Colonic mucosa (tissue), 4 donors: ENCODE measurements at regions not wholly inside any gene's neighbourhood (a gene's known extent, or its start where the extent isn't known, plus 50 kb on each side); places are given as distances from the start of the nearest gene placed in this dataset.

ENCODE experiments used
- DNase-seq: peaks from one replicate; pipeline ENCODE4 v3.0.0-alpha.2; 2020
- H3K27ac ChIP-seq: fragments of 200-600 bp; one replicate; pipeline ENCODE4 v1.8.0; 2021
- H3K27me3 ChIP-seq: fragments of 200-600 bp; one replicate; pipeline ENCODE4 v1.8.0; 2021
- H3K36me3 ChIP-seq: fragments of 200-600 bp; one replicate; pipeline ENCODE4 v1.8.0; 2021
- H3K4me1 ChIP-seq: fragments of 200-600 bp; one replicate; pipeline ENCODE4 v1.8.0; 2021; ENCODE audit warnings: mild to moderate bottlenecking
- H3K4me3 ChIP-seq: fragments of 200-600 bp; one replicate; pipeline ENCODE4 v1.8.0; 2021
- H3K9ac ChIP-seq, 2 donors: one replicate each; pipeline ENCODE4 v1.7.0; 2013; ENCODE audit warnings: control low read depth in 2 of 2, low read depth in 2 of 2, low read length in 2 of 2
- H3K9me3 ChIP-seq: fragments of 200-600 bp; one replicate; pipeline ENCODE4 v1.8.0; 2021
- intact Hi-C: fragments of 100-400 bp; cut with DNase I; formaldehyde crosslinking; loops from one replicate; pipeline ENCODE4 v1.14.1; 2022
- TF ChIP-seq, protein P1 (sequence below): fragments of 200-600 bp; IDR thresholded peaks from one replicate; pipeline ENCODE4 v1.8.0; 2022; ENCODE audit warnings: antibody characterized with exemption, mild to moderate bottlenecking
- donor health status: healthy.
- donor health status: DM: no; HTN: no; CAD: no.
- donor health status: DM: no; HTN: no; CAD: no.

GRCh38 chr1:96367791-96368190, 353.8 kb upstream of the PTBP2 start:
- no peak overlapping the region for H3K9ac ChIP-seq
- H3K27ac ChIP-seq = no peak overlapping the region
- no peak for DNase-seq
- intact Hi-C loops = no loop called here
- no peaks in the 10 kb centered on the region for H3K36me3 ChIP-seq
- no peaks in the 10 kb centered on the region for H3K9me3 ChIP-seq
- no peaks in the 10 kb centered on the region for H3K4me1 ChIP-seq
- TF ChIP-seq, protein P1, sequence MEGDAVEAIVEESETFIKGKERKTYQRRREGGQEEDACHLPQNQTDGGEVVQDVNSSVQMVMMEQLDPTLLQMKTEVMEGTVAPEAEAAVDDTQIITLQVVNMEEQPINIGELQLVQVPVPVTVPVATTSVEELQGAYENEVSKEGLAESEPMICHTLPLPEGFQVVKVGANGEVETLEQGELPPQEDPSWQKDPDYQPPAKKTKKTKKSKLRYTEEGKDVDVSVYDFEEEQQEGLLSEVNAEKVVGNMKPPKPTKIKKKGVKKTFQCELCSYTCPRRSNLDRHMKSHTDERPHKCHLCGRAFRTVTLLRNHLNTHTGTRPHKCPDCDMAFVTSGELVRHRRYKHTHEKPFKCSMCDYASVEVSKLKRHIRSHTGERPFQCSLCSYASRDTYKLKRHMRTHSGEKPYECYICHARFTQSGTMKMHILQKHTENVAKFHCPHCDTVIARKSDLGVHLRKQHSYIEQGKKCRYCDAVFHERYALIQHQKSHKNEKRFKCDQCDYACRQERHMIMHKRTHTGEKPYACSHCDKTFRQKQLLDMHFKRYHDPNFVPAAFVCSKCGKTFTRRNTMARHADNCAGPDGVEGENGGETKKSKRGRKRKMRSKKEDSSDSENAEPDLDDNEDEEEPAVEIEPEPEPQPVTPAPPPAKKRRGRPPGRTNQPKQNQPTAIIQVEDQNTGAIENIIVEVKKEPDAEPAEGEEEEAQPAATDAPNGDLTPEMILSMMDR = no peak
- H3K4me3 ChIP-seq = no peak overlapping the region
- no peaks in the 10 kb centered on the region for H3K27me3 ChIP-seq

- no peak overlapping the region for H3K4me3 ChIP-seq
Measured at GRCh38 chr1:96370757-96371156, 350.8 kb upstream of the PTBP2 start.

DNA sequence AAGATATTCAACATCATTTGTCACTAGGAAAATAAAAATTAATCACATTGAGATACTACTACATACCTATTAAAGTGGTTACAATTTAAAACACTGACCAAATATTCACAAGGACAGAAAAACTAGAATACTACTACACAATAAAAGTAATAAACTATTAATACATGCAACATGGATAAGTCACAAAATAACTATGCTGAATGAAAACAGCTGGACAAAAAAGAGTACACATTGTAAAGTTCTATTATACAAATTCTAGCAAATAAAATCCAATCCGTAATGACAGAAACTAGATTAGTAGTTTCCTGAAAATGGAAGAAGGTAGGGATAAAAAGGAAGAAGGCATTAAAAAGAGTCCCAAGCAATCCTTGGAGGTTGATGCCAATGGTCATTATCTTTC, 348.7 kb upstream of the PTBP2 start:
- Histone ChIP-seq H3K36me3 (no peaks in the 10 kb centered on the region), H3K9ac (no peak overlapping the region), H3K9me3 (no peaks in the 10 kb centered on the region), H3K27me3 (no peaks in the 10 kb centered on the region), H3K4me1 (no peaks in the 10 kb centered on the region), H3K27ac (no peak overlapping the region), H3K4me3 (no peak overlapping the region)
- intact Hi-C loops = no loop called here
- no peak for DNase-seq
- TF ChIP-seq, protein P1 = no peak

More at GRCh38 chr1:96370757-96371156, 350.8 kb upstream of the PTBP2 start:
- no peaks in the 10 kb centered on the region for H3K36me3 ChIP-seq
- no peaks in the 10 kb centered on the region for H3K27me3 ChIP-seq
- no peak overlapping the region for H3K9ac ChIP-seq
- H3K27ac ChIP-seq = no peak overlapping the region
- DNase-seq = no peak
- H3K4me1 ChIP-seq = no peaks in the 10 kb centered on the region
- TF ChIP-seq, protein P1 = no peak
- no peaks in the 10 kb centered on the region for H3K9me3 ChIP-seq
- intact Hi-C loops = no loop called here

DNA sequence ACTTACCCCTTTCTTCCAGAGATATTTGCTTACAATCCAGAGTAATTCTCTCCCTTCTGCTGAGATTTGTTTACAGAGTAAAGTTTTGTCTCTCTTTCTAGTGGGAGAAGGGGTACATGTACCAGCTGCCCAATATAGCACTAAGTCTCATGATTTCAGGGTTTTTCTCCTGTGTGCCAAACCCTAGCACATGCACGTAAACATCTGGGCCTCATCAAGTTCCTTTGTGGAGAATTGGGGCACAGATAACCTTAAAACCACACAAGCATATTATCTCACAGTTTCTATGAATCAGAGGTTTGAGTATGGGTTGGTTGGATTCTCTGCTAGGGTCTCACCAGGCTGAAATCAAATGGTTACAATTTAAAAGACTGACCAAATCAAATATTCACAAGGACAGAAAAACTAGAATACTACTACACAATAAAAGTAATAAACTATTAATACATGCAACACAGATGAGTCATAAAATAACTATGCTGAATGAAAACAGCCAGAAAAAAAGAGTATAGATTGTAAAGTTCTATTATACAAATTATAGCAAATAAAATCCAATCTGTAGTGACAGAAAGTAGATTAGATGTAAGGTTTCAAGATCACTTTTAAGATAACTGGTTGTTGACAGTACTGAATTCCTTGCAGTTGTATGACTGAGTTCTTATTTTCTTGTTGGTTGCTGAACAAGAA, 347.4 kb upstream of the PTBP2 start:
- H3K36me3 ChIP-seq = no peaks in the 10 kb centered on the region
- H3K4me3 ChIP-seq = no peak overlapping the region
- no peak overlapping the region for H3K9ac ChIP-seq
- no peaks in the 10 kb centered on the region for H3K9me3 ChIP-seq
- H3K4me1 ChIP-seq = no peaks in the 10 kb centered on the region
- no peaks in the 10 kb centered on the region for H3K27me3 ChIP-seq
- DNase-seq = no peak
- intact Hi-C loops = no loop called here
- TF ChIP-seq, protein P1 = no peak
- H3K27ac ChIP-seq = no peak overlapping the region

DNA sequence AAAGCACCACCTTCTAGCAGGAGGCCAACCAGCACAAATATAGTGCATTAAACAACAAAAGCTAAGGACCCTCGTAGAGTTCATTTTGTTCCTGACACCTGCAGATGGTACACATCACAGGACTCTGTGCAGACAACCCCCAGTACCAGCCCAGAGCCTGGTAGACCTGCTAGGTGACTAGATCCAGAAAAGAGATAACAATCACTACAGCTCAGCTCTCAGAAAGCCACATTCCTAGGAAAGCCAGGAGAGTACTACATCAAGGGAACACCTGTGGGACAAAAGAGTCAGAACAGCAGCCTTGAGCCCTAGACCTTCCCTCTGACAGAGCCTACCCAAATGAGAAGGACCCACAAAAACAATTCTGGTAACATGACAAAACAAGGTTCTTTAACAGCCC, 344.7 kb upstream of the PTBP2 start:
- H3K9ac ChIP-seq = no peak overlapping the region
- H3K4me1 ChIP-seq = no peaks in the 10 kb centered on the region
- H3K4me3 ChIP-seq = no peak overlapping the region
- intact Hi-C loops = no loop called here
- H3K27me3 ChIP-seq = no peaks in the 10 kb centered on the region
- TF ChIP-seq, protein P1 = no peak
- DNase-seq = no peak
- no peaks in the 10 kb centered on the region for H3K36me3 ChIP-seq
- no peak overlapping the region for H3K27ac ChIP-seq
- H3K9me3 ChIP-seq = no peaks in the 10 kb centered on the region
